Right renal cortex interstitium (tissue), 3 donors: ENCODE measurements at regions not wholly inside any gene's neighbourhood (a gene's known extent, or its start where the extent isn't known, plus 50 kb on each side); places are given as distances from the start of the nearest gene placed in this dataset.

Experiments used
- DNase-seq, 3 donors: peaks; one replicate each; pipeline ENCODE4 v3.0.0-alpha.2; 2013; ENCODE audit warnings: low read depth in 3 of 3, low spot score in 2 of 3

- no peak for DNase-seq
These were observed 290.3 kb upstream of the LDB2 start for GRCh38 chr4:17188547-17189400.

GRCh38 chr4:17188125-17188524 lies 289.7 kb upstream of the LDB2 start:
- DNase-seq = no peak

- DNase-seq = no peak
These were observed 288.6 kb upstream of the LDB2 start for GRCh38 chr4:17187003-17187402.

- no peak for DNase-seq
These were observed 284.4 kb upstream of the LDB2 start for GRCh38 chr4:17182888-17183287.

- no peak for DNase-seq
These were observed 276.3 kb upstream of the LDB2 start for GRCh38 chr4:17174751-17175150.

- no peak for DNase-seq
These were observed 274.9 kb upstream of the LDB2 start for GRCh38 chr4:17173300-17173699.

GRCh38 chr4:17170131-17170530 lies 271.7 kb upstream of the LDB2 start:
- DNase-seq = no peak

- DNase-seq = no peak
These were observed 271.3 kb upstream of the LDB2 start for GRCh38 chr4:17169699-17170098.

GRCh38 chr4:17168571-17168970 lies 270.1 kb upstream of the LDB2 start:
- peak in 1 of 3 donors; percentile 19 for DNase-seq

- no peak for DNase-seq
These were observed 268.5 kb upstream of the LDB2 start for GRCh38 chr4:17166954-17167353.

GRCh38 chr4:17165286-17165685 lies 266.8 kb upstream of the LDB2 start:
- DNase-seq = no peak

- no peak for DNase-seq
These were observed 266.2 kb upstream of the LDB2 start for GRCh38 chr4:17164666-17165065.

- DNase-seq = no peak
These were observed 264.8 kb upstream of the LDB2 start for GRCh38 chr4:17163156-17163771.

- DNase-seq = no peak
These were observed 258.9 kb upstream of the LDB2 start for GRCh38 chr4:17157304-17157703.

- DNase-seq = no peak
These were observed 257.0 kb upstream of the LDB2 start for GRCh38 chr4:17155486-17155885.

GRCh38 chr4:17153572-17153971 lies 255.1 kb upstream of the LDB2 start:
- DNase-seq = no peak

- DNase-seq = no peak
These were observed 254.6 kb upstream of the LDB2 start for GRCh38 chr4:17152941-17153540.

GRCh38 chr4:17142232-17142711 lies 243.8 kb upstream of the LDB2 start:
- DNase-seq = no peak

GRCh38 chr4:17138847-17139246 lies 240.4 kb upstream of the LDB2 start:
- DNase-seq = no peak

- DNase-seq = no peak
These were observed 236.1 kb upstream of the LDB2 start for GRCh38 chr4:17134565-17134964.

- no peak for DNase-seq
These were observed 235.7 kb upstream of the LDB2 start for GRCh38 chr4:17134100-17134499.

GRCh38 chr4:17132226-17132625 lies 233.8 kb upstream of the LDB2 start:
- DNase-seq = no peak
